ENCODE measurements at regions not wholly inside any gene's neighbourhood (a gene's known extent, or its start where the extent isn't known, plus 50 kb on each side); places are given as distances from the start of the nearest gene placed in this dataset.

DNA sequence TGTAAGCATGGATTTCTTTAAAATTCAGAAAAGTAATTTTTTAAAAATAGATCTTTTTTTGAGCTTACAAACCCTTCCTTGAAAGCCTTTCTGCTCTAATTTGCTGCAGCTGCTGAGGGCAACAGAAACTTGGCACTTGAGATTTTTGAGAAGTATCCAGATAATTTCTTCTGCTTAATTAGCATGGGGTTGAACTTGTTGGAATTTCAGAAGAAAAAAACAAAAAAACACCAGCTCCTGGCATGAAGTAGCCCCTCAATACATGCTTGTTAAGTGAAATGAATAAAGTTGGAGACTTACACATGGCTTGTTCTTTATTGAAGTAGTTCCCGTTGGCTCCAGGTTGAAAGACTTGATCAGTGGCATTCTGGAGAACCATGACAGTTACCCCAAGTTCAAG, 331.4 kb upstream of the RAG2 start:
- no peak overlapping the region for H3K27ac ChIP-seq (ENCODE audit: control insufficient read depth, insufficient read depth)
- ChIA-PET POLR2A (no interaction called here), CTCF (no interaction called here), SMC1A (ENCODE audit: uncharacterized antibody, unreplicated experiment) (no interaction called here), RAD21 (ENCODE audit: unreplicated experiment) (no interaction called here)
- H3K36me3 ChIP-seq (ENCODE audit: control insufficient read depth in 2 of 2, insufficient read depth in 2 of 2, low read length in 1 of 2) = no peaks in the 10 kb centered on the region
- TF ChIP-seq SREBF1 (IDR thresholded peaks at IDR 0.05; ENCODE audit: low read length) (no peak), NR2C1 (IDR thresholded peaks at IDR 0.05) (no peak), PAX5 (IDR thresholded peaks at IDR 0.05; ENCODE audit: borderline replicate concordance, low read depth, low read length) (no peak), BACH1 (IDR thresholded peaks at IDR 0.05; ENCODE audit: borderline replicate concordance) (no peak), GATAD2B (conservative IDR thresholded peaks at IDR 0.05; ENCODE audit: low read depth) (no peak)
- TF ChIP-seq, protein P1, sequence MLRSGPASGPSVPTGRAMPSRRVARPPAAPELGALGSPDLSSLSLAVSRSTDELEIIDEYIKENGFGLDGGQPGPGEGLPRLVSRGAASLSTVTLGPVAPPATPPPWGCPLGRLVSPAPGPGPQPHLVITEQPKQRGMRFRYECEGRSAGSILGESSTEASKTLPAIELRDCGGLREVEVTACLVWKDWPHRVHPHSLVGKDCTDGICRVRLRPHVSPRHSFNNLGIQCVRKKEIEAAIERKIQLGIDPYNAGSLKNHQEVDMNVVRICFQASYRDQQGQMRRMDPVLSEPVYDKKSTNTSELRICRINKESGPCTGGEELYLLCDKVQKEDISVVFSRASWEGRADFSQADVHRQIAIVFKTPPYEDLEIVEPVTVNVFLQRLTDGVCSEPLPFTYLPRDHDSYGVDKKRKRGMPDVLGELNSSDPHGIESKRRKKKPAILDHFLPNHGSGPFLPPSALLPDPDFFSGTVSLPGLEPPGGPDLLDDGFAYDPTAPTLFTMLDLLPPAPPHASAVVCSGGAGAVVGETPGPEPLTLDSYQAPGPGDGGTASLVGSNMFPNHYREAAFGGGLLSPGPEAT (IDR thresholded peaks at IDR 0.05; ENCODE audit: low read depth) = no peak
- TF ChIP-seq, protein P2, sequence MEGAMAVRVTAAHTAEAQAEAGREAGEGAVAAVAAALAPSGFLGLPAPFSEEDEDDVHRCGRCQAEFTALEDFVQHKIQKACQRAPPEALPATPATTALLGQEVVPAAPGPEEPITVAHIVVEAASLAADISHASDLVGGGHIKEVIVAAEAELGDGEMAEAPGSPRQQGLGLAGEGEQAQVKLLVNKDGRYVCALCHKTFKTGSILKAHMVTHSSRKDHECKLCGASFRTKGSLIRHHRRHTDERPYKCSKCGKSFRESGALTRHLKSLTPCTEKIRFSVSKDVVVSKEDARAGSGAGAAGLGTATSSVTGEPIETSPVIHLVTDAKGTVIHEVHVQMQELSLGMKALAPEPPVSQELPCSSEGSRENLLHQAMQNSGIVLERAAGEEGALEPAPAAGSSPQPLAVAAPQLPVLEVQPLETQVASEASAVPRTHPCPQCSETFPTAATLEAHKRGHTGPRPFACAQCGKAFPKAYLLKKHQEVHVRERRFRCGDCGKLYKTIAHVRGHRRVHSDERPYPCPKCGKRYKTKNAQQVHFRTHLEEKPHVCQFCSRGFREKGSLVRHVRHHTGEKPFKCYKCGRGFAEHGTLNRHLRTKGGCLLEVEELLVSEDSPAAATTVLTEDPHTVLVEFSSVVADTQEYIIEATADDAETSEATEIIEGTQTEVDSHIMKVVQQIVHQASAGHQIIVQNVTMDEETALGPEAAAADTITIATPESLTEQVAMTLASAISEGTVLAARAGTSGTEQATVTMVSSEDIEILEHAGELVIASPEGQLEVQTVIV (IDR thresholded peaks at IDR 0.05; ENCODE audit: borderline replicate concordance, partially characterized antibody) = no peak
- TF ChIP-seq, protein P3, sequence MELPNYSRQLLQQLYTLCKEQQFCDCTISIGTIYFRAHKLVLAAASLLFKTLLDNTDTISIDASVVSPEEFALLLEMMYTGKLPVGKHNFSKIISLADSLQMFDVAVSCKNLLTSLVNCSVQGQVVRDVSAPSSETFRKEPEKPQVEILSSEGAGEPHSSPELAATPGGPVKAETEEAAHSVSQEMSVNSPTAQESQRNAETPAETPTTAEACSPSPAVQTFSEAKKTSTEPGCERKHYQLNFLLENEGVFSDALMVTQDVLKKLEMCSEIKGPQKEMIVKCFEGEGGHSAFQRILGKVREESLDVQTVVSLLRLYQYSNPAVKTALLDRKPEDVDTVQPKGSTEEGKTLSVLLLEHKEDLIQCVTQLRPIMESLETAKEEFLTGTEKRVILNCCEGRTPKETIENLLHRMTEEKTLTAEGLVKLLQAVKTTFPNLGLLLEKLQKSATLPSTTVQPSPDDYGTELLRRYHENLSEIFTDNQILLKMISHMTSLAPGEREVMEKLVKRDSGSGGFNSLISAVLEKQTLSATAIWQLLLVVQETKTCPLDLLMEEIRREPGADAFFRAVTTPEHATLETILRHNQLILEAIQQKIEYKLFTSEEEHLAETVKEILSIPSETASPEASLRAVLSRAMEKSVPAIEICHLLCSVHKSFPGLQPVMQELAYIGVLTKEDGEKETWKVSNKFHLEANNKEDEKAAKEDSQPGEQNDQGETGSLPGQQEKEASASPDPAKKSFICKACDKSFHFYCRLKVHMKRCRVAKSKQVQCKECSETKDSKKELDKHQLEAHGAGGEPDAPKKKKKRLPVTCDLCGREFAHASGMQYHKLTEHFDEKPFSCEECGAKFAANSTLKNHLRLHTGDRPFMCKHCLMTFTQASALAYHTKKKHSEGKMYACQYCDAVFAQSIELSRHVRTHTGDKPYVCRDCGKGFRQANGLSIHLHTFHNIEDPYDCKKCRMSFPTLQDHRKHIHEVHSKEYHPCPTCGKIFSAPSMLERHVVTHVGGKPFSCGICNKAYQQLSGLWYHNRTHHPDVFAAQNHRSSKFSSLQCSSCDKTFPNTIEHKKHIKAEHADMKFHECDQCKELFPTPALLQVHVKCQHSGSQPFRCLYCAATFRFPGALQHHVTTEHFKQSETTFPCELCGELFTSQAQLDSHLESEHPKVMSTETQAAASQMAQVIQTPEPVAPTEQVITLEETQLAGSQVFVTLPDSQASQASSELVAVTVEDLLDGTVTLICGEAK (IDR thresholded peaks at IDR 0.05; ENCODE audit: borderline replicate concordance) = no peak
- TF ChIP-seq, protein P4, sequence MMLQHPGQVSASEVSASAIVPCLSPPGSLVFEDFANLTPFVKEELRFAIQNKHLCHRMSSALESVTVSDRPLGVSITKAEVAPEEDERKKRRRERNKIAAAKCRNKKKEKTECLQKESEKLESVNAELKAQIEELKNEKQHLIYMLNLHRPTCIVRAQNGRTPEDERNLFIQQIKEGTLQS (IDR thresholded peaks at IDR 0.05; ENCODE audit: borderline replicate concordance, extremely low read depth, low read depth, low read length) = no peak
- FAIRE-seq (no peak), ATAC-seq (no peak), DNase-seq (ENCODE audit: low read depth, low spot score) (no peak)
- no peak overlapping the region for H2AFZ ChIP-seq (ENCODE audit: control insufficient read depth, low read depth, low read length)
- H3K27me3 ChIP-seq (replicated peaks in 1 of 2; ENCODE audit: control insufficient read depth in 2 of 2, insufficient read depth in 2 of 2, low read length in 1 of 2) = no peaks in the 10 kb centered on the region
- no peak overlapping the region for H3K4me2 ChIP-seq (ENCODE audit: control insufficient read depth, insufficient read depth)
- no peaks in the 10 kb centered on the region for H3K79me2 ChIP-seq (ENCODE audit: control insufficient read depth, insufficient read depth, low read length)
- no peaks in the 10 kb centered on the region for H3K4me1 ChIP-seq (ENCODE audit: control insufficient read depth, insufficient read depth, low read length)
- no peaks in the 10 kb centered on the region for H3K9me3 ChIP-seq (replicated peaks; ENCODE audit: control insufficient read depth, insufficient read depth, low read length)
- H3K4me3 ChIP-seq = no peak overlapping the region
- BruUV-seq (replicated peaks) = no TSS peak
- no peak overlapping the region for H3K9ac ChIP-seq (ENCODE audit: control insufficient read depth, insufficient read depth, low read length)
- no peaks in the 10 kb centered on the region for H4K20me1 ChIP-seq (ENCODE audit: control insufficient read depth, insufficient read depth)
- intact Hi-C loops (cut with micrococcal nuclease; ENCODE audit: unreplicated experiment) (no loop called here), in situ Hi-C loops (cut with MboI) (no loop called here)
- 43% methylated on average over 1 of the region's 1 CpG for WGBS (ENCODE audit: insufficient coverage, insufficient replicate concordance, low lambda C conversion rate, missing lambda C conversion rate)

Data from GM12878 (cell line).